Spinal cord (tissue), 9 donors: ENCODE measurements at regions not wholly inside any gene's neighbourhood (a gene's known extent, or its start where the extent isn't known, plus 50 kb on each side); places are given as distances from the start of the nearest gene placed in this dataset.

Source experiments
- DNase-seq, 6 donors: peaks; one replicate each; pipeline versions ENCODE4 v3.0.0 to v3.0.0-alpha.2; 2013 to 2015; ENCODE audit warnings: low spot score in 6 of 6, low read depth in 4 of 6
- H3K27ac ChIP-seq: one replicate; pipeline ENCODE4 v1.5.1; 2013; ENCODE audit warnings: low read depth, low read length, control low read depth
- H3K27me3 ChIP-seq: one replicate; pipeline ENCODE4 v1.6.1; 2013; ENCODE audit warnings: low read length; ENCODE audit not compliant: control insufficient read depth, insufficient read depth
- H3K36me3 ChIP-seq: one replicate; pipeline ENCODE4 v1.6.1; 2013; ENCODE audit warnings: low read length; ENCODE audit not compliant: control insufficient read depth, insufficient read depth
- H3K4me1 ChIP-seq: one replicate; pipeline ENCODE4 v1.6.1; 2013; ENCODE audit warnings: low read length; ENCODE audit not compliant: control insufficient read depth, insufficient read depth
- H3K4me3 ChIP-seq: one replicate; pipeline ENCODE4 v1.5.1; 2013; ENCODE audit warnings: low read depth, low read length, control low read depth
- H3K9me3 ChIP-seq: one replicate; pipeline ENCODE4 v1.6.1; 2013; ENCODE audit warnings: low read length; ENCODE audit not compliant: control insufficient read depth, insufficient read depth
- WGBS: methylation state at CpG from one replicate; pipeline ENCODE4 v1.1.5; 2013; ENCODE audit warnings: missing lambda C conversion rate; ENCODE audit not compliant: insufficient coverage; 5-methylcytosine and 5-hydroxymethylcytosine counted together
- donor health status: healthy.

GRCh38 chr3:107272471-107272870, 104.8 kb upstream of the CCDC54 start:
- DNase-seq = no peak
- no peaks in the 10 kb centered on the region for H3K36me3 ChIP-seq
- no peaks in the 10 kb centered on the region for H3K9me3 ChIP-seq
- no peak overlapping the region for H3K27ac ChIP-seq
- H3K4me3 ChIP-seq = no peak overlapping the region
- WGBS = no CpG with 5 or more reads among the region's 2 CpGs
- H3K4me1 ChIP-seq = no peaks in the 10 kb centered on the region
- no peaks in the 10 kb centered on the region for H3K27me3 ChIP-seq

DNA sequence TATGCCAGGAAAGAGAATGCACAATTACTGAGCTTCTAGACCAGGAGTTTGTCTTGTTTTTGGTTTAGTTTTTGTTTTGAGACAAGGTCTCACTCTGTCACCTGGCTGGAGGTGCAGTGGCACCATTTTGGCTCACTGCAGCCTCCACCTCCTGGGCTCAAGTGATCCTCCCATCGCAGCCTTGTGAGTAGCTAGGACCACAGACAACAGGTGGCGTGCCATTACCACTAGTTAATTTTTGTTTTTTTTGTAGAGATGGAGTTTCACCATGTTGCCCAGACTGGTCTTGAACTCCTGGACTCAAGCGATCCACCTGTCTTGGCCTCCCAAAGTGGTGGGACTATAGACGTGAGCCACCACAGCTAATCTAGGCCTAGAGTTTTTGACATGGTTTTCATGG, 104.4 kb upstream of the CCDC54 start:
- no peaks in the 10 kb centered on the region for H3K4me1 ChIP-seq
- no peak overlapping the region for H3K4me3 ChIP-seq
- no peaks in the 10 kb centered on the region for H3K27me3 ChIP-seq
- no peaks in the 10 kb centered on the region for H3K36me3 ChIP-seq
- no peak for DNase-seq
- WGBS = 95% methylated on average over 3 of the region's 4 CpGs
- H3K9me3 ChIP-seq = no peaks in the 10 kb centered on the region
- H3K27ac ChIP-seq = no peak overlapping the region

DNA sequence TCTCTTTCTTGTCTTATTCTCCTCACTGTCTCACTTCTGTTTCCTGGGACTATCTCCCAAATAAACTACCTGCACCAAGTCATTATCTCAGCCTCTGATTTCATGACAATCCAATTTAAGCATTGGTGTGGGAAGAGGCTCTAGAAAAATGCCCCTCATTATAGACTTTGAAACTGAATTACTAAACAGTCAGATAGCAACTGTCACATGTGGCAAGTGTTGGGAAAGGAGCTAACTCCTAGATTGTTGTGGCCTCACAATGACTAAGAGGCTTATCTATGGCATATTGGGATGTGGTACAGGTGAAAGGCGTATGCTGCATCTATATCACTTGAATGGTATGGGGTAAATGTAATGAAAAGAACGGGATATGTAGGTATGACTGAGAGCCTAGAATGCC, 103.5 kb upstream of the CCDC54 start:
- Histone ChIP-seq H3K27me3 (no peaks in the 10 kb centered on the region), H3K27ac (no peak overlapping the region), H3K9me3 (no peaks in the 10 kb centered on the region), H3K36me3 (no peaks in the 10 kb centered on the region), H3K4me1 (no peaks in the 10 kb centered on the region), H3K4me3 (no peak overlapping the region)
- no peak for DNase-seq
- WGBS = no CpG with 5 or more reads among the region's 2 CpGs

- H3K27ac ChIP-seq = no peak overlapping the region
- no peak for DNase-seq
- 80% methylated on average over 1 of the region's 2 CpGs for WGBS
Measured at GRCh38 chr3:107275511-107275910, 101.7 kb upstream of the CCDC54 start.

GRCh38 chr3:107283948-107284347, 93.3 kb upstream of the CCDC54 start:
- Histone ChIP-seq H3K9me3 (no peaks in the 10 kb centered on the region), H3K4me3 (no peak overlapping the region), H3K27me3 (no peaks in the 10 kb centered on the region), H3K36me3 (no peaks in the 10 kb centered on the region), H3K4me1 (no peaks in the 10 kb centered on the region), H3K27ac (no peak overlapping the region)
- 70% methylated on average over 3 of the region's 3 CpGs for WGBS
- DNase-seq = no peak

More at GRCh38 chr3:107275511-107275910, 101.7 kb upstream of the CCDC54 start:
- H3K9me3 ChIP-seq = no peaks in the 10 kb centered on the region
- H3K27me3 ChIP-seq = no peaks in the 10 kb centered on the region
- H3K4me3 ChIP-seq = no peak overlapping the region
- H3K4me1 ChIP-seq = no peaks in the 10 kb centered on the region
- no peaks in the 10 kb centered on the region for H3K36me3 ChIP-seq

GRCh38 chr3:107284612-107285011, 92.6 kb upstream of the CCDC54 start:
- Histone ChIP-seq H3K27ac (no peak overlapping the region), H3K27me3 (no peaks in the 10 kb centered on the region), H3K4me1 (no peaks in the 10 kb centered on the region), H3K4me3 (no peak overlapping the region), H3K9me3 (no peaks in the 10 kb centered on the region), H3K36me3 (no peaks in the 10 kb centered on the region)
- DNase-seq = no peak
- 40% methylated on average over 1 of the region's 1 CpG for WGBS

GRCh38 chr3:107285197-107285596, 92.0 kb upstream of the CCDC54 start:
- DNase-seq = no peak
- Histone ChIP-seq H3K9me3 (no peaks in the 10 kb centered on the region), H3K27ac (no peak overlapping the region), H3K27me3 (no peaks in the 10 kb centered on the region), H3K36me3 (no peaks in the 10 kb centered on the region), H3K4me3 (no peak overlapping the region), H3K4me1 (no peaks in the 10 kb centered on the region)
- 33% methylated on average over 1 of the region's 2 CpGs for WGBS

GRCh38 chr3:107289354-107289753, 87.9 kb upstream of the CCDC54 start:
- Histone ChIP-seq H3K27me3 (no peaks in the 10 kb centered on the region), H3K4me1 (no peaks in the 10 kb centered on the region), H3K4me3 (no peak overlapping the region), H3K36me3 (no peaks in the 10 kb centered on the region), H3K9me3 (no peaks in the 10 kb centered on the region), H3K27ac (no peak overlapping the region)
- DNase-seq = no peak

DNA sequence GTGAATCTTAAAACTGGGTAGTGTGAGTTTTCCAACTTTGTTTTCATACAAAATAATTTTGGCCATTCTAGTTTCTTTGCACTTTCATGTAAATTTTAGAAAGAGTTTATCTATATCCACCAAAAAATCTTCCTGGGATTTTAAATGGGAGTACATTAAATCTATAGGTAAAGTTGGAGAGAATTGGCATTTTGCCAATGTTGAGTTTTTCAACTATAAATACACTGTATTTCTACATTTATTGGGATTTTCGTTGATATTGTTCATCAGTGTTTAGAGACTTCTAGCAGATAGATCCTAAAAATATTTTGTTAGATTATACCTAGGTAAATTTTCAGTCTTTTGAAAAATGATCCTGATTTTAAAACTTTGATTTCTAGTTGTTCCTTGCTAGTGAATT, 83.1 kb upstream of the CCDC54 start:
- H3K4me3 ChIP-seq = no peak overlapping the region
- H3K27me3 ChIP-seq = no peaks in the 10 kb centered on the region
- DNase-seq = no peak
- no peaks in the 10 kb centered on the region for H3K4me1 ChIP-seq
- no peaks in the 10 kb centered on the region for H3K36me3 ChIP-seq
- no CpG with 5 or more reads among the region's 1 CpG for WGBS
- no peak overlapping the region for H3K27ac ChIP-seq
- H3K9me3 ChIP-seq = no peaks in the 10 kb centered on the region

GRCh38 chr3:107297597-107297996, 79.6 kb upstream of the CCDC54 start:
- Histone ChIP-seq H3K4me3 (no peak overlapping the region), H3K27ac (no peak overlapping the region), H3K4me1 (no peaks in the 10 kb centered on the region), H3K9me3 (no peaks in the 10 kb centered on the region), H3K27me3 (no peaks in the 10 kb centered on the region), H3K36me3 (no peaks in the 10 kb centered on the region)
- 95% methylated on average over 2 of the region's 3 CpGs for WGBS
- no peak for DNase-seq
